ENCODE measurements at regions not wholly inside any gene's neighbourhood (a gene's known extent, or its start where the extent isn't known, plus 50 kb on each side); places are given as distances from the start of the nearest gene placed in this dataset.

DNA sequence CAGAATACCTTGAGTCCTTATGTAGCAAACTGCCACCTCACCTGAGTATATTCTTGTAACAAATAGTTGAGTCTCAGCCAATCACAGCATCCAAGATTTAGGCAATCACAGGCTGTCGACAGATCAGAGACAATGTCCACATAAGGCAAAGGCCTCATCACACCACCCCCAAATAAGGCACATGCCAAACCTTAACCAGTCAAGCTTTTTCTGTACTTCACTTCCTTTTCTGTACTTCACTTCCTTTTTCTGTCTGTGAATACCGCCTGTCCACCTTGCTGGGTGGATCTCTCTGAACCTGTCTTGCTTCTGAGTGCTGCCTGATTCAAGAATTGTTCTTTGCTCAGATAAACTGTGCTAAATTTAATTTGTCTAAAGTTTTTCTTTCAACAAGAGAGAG is 210.4 kb upstream of the N4BP1 start:
- DNase-seq: no peak

- DNase-seq: no peak
Observed at GRCh38 chr16:48818257-48818656, 208.3 kb upstream of the N4BP1 start.

DNA sequence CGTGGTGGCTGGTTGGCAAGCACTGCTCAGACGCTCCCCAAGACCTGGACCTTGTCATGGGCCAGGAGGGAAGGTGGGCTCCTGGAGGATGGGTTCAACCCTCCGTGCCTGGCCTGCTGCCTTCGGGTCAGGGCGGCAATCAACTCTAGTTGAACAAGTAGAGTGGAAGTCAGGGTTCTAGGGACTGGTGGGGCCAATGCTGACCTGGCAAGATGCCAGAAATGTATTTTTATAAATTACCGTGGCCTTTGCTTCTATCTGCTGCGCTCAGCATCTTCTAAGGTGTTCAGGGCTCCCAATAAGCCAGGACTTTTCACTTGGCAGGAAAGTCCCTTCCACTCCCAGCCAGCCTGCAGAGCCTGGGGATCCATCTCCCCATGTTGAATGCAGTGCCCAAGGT is 207.1 kb upstream of the N4BP1 start:
- DNase-seq: no peak

DNA sequence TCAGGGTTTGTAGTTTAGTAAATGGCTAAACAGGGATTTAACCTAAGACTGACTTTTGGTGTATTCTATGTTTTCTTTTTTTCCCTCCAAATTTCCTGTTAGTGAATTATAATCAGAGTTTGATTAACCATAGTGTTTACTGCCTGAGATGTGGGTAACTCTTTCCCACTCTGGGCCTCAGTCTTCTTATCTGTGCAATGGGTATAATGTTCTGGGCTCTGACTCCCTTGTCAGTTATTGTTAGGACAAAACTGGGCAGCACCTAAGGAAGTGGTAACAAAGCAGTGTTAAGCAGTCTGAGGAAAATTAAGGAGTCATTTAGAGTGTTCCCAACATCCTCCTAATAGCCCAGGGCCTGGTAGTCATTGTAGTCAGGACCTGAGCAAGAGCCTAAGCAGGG is 206.4 kb upstream of the N4BP1 start:
- DNase-seq: no peak

GRCh38 chr16:48814994-48815393 is 205.0 kb upstream of the N4BP1 start:
- no peak for DNase-seq

DNA sequence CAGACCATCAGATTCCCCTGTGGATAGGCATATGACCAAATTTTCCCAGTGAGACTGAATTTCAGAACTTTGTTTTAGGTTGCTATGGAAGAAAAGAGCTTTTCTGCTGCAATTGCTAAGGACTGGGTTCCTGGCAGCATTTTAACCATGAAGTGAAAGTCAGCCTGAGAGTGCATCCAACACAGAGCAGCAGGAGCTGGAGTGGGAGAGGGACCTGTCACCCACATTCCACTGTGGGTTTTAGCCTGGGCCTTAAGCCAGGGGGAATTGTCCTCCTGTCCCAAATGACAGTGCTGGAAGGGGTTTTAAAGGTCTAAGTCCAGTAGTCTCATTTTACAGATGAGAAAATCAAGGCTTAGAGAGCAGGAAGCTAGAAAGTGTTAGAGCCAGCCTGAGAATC is 203.5 kb upstream of the N4BP1 start:
- DNase-seq: no peak

DNA sequence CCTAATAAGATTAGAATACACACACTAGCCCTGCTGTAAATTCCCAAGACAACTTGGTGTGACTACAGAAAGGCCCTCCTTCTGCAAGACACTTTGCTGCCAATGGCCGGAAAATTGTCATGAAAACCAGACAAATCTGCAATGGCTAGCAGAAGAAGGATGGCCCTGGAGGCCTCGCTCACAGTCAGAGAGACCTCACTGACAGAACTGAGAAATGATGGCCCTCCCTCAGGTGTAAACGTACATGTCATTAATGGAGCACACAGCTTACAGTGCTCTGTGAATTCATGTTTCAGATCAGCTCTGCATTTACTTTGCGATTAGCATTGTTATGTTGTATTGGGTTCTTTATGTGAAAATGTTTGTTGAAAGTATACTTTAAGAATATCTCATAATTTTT is 202.9 kb upstream of the N4BP1 start:
- DNase-seq: no peak

DNA sequence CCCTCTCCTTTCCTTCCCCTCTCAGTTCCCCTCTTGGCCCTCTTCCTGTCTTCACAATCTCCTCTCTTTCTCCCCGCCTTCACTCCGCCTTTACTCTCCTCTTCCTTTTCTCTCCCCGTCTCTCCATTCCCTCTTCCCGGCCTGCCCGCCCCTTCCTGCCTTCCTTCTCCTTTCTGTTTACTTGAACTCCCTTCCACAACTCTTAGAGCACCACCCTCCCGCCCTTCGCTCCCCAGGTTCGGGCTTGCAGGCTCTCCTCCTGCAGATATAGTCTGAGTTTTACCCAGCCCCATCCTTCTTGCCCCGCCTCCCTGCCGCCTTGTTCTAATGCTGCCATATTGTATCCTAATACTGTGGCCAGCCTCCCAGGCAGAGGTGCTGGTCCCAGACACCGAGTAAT is 201.5 kb upstream of the N4BP1 start:
- DNase-seq: no peak

DNA sequence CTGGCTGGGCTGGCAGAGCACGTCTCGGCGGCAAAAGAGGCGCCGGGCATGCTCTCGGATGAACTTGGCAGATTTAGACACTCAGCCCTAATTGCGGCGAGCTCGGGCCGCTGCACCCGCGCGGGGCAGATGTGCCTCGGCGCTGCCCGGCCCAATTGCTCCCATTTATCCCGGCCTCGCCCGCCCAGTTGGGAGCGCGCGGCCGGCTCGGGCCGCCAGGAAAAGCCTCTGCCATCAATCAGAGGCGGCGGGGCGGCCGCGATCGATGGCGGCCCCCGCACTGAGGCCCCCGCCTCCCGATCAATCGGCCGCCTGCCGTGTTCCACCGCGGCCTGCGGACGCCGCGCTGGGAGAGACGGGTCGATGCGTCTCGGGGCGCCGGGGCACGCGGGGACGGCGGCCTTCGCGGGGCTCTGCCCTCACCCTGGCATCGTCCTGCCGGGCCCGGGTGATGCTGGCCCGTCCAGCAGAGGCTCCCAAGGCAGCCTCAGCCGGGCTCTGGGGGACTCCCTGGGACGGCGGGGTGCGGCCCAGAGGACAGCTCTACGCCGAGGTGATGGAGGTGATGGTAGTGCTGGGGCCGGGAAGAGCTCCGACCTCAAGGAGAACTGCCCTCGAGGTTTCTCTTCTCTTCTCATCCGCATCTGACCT is 200.9 kb upstream of the N4BP1 start:
- no peak for DNase-seq

DNA sequence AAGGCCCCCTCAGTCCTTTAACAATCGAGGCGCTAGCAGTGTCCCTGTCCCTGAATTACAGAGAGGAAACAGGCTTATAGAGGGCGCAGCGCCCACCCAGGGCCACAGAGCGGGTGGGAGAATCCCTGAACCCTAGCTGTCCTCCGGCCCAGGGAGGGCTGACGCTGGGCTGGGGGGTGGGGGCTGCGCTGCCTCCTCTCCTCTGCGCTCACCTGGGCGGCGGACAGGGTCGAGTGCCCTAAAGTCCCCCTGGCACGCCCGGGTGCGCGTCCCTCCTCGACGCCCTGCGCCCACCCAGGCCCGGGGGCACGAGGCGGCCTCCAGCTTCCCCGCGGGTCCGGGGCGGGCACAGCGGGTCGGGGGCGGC is 200.4 kb upstream of the N4BP1 start:
- DNase-seq: no peak

DNA sequence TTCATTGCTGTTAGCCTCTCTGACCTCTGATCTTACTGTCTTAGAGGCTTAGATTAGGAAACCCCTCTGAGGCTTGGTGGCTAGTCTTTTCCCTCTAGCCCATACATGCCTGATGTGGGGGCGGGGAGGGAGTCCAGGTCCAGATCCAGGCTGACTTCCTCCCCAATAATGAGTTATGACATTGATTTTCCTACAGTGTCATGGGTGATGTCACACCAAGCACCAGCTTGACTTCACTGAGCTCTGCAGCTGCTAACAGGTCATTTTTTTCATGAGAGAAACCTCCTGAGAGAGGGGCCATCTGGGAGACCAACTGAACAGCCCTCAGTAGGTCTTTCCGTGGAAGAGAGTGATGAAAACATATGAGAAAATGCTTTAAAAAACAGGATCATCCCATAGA is 180.2 kb upstream of the N4BP1 start:
- DNase-seq: no peak

DNA sequence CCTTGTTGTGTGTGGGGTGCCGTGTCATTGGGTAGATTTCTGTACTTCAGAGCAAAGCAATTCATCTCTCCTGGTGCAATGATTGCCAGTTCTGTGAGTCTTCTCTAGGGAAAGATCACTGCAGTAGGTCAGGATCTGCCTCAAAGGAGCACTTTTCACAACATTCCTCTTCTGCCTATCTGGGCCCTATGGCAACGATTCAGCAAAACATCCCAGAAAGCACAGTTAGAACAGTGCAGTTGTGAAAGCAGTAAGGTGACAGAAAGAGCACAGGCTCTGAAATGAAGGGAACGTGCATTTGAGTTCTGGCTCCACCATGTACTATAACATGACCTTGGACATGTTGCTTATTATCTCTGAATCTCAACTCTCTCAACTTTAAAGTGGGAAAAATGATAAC is 178.5 kb upstream of the N4BP1 start:
- DNase-seq: no peak

- DNase-seq: no peak
Observed at GRCh38 chr16:48745541-48745940, 135.6 kb upstream of the N4BP1 start.

DNA sequence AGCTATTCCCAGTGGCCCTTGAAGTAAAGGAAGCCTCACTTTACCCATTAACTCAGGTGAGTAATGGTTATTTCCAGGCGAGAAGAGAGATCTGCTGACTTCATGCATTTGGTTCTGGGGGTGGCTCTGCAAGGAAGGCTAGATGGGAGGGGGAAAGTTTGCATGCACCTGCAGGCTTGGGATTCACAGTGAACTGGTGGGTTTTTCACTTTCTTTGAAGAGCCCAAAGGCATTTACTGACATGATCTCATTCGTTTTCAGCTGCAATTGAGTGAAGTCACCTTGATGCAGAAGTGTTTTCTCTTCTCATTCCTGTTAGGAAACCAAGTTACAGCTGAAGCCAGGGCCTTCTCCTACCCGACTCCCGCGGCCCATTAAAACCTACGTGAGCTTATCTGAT is 131.0 kb upstream of the N4BP1 start:
- no peak for DNase-seq

DNA sequence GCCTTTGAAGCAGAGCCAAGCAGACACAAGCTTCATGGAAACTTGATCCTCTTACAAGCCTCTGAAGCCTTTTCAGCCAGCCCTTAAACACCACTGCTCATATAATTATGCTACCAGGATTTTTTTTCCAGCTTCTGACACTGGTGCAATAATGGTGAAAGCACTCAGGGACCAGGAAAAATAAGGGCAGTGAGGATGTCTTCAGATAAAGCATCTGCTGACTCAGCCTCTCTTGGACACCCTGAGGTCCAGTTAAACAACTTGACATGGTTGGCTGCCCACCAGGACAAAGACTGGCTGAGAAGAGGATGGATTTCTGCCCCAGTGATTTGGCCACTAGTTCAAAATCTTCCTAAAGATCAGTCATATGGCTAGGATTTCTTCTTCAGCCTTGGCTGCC is 124.2 kb upstream of the N4BP1 start:
- no peak for DNase-seq

GRCh38 chr16:48704710-48705109 is 94.7 kb upstream of the N4BP1 start:
- no peak for DNase-seq

DNA sequence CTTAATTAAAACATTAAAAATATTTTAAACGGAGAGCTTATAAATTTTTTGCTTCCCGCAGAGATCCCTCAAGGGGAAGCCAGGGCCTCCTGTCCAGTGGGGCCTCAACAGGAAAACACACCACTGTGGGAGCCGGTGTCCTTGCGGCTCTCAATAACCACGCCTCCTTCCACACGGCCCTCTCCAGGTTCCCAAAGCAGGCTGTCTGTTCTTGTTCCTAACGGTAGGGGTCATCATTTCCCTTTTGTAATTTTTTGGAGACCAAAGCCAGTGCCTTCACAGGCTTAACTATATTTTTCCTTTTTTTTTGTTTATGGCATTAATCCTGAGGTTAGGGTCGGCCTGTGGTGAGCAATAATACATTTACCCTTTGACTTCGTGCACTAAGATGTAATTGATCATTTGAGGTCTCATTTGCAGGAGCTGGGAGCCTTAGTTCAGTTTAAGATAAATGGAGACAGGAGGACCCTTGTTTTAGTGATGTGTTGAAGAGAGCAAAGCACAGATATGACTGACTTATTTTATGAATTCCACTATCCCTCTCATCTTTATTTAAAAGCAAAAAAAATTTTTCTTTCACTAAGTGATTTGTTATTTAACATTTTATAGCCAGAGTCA is 77.5 kb upstream of the N4BP1 start:
- DNase-seq: peak; percentile 80 to 88

- no peak for DNase-seq
Observed at GRCh38 chr16:48684148-48684547, 74.2 kb upstream of the N4BP1 start.

GRCh38 chr16:48682971-48683370 is 73.0 kb upstream of the N4BP1 start:
- no peak for DNase-seq

DNA sequence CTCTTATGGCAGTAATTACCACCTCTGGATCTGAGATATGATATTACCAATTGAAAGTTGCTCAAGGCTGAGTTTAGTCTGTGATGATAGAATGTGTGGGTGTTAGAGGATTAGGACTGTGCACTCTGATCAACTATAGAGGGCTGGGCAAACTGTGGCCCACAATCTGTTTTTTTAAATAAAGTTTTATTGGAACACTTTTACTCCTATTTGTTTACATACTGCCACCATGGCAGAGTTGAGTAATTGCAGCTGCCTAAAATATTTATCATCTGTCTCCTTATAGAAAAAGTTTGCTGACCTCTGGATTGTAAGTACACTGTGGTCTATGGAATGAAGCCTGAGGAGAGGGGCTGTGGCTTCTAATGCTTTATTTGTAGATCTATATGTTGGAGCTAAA is 71.5 kb upstream of the N4BP1 start:
- DNase-seq: no peak

- no peak for DNase-seq
Observed at GRCh38 chr16:48680881-48681280, 70.9 kb upstream of the N4BP1 start.

GRCh38 chr16:48676836-48677235 is 66.9 kb upstream of the N4BP1 start:
- no peak for DNase-seq

DNA sequence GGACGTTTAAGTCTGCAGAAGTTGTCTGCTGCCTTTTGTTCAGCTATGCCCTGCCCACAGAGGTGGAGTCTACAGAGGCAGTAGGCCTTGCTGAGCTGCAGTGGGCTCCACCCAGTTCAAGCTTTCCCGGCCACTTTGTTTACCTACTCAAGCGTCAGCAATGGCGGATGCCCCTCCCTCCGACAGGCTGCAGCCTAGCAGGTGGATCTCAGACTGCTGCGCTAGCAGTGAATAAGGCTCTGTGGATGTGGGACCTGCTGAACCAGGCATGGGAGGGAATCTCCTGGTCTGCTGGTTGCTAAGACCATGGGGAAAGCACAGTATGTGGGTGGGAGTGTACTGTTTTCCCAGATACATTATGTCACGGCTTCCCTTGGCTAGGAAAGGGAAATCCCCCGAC is 58.2 kb upstream of the N4BP1 start:
- DNase-seq: peak; percentile 62 to 86

GRCh38 chr16:48659940-48660339 is 50.0 kb upstream of the N4BP1 start:
- no peak for DNase-seq

Data from SHP77 (cell line).